Gastrocnemius medialis (tissue), 4 donors: ENCODE measurements at regions not wholly inside any gene's neighbourhood (a gene's known extent, or its start where the extent isn't known, plus 50 kb on each side); places are given as distances from the start of the nearest gene placed in this dataset.

Experiments used
- CTCF ChIP-seq, 5 experiments: fragments of 450-650 bp in 3 of 5; fragments of 200-600 bp in 2 of 5; sonication (generic) in 2 of 5; IDR thresholded peaks in 4 of 5; conservative IDR thresholded peaks in 1 of 5; 1 replicate in 4 of 5; 2 replicates in 1 of 5; pipeline ENCODE4 v1.5.1; 2016 to 2019; ENCODE audit warnings: antibody characterized with exemption in 5 of 5, mild to moderate bottlenecking in 3 of 5, moderate library complexity in 3 of 5
- POLR2A ChIP-seq, 2 donors: fragments of 450-650 bp; IDR thresholded peaks; one replicate each; pipeline ENCODE4 v1.6.1; 2017; ENCODE audit warnings: antibody characterized with exemption in 2 of 2, mild to moderate bottlenecking in 2 of 2, moderate library complexity in 2 of 2

GRCh38 chrX:20455001-20455400 is 188.3 kb upstream of the RPS6KA3 start:
- TF ChIP-seq CTCF (IDR thresholded peaks at IDR 0.05 in 4 of 5, conservative IDR thresholded peaks at IDR 0.05 in 1 of 5) (no peak), POLR2A (IDR thresholded peaks at IDR 0.05) (no peak)
